Ascending aorta (tissue), 2 donors: ENCODE measurements at regions not wholly inside any gene's neighbourhood (a gene's known extent, or its start where the extent isn't known, plus 50 kb on each side); places are given as distances from the start of the nearest gene placed in this dataset.

Source experiments
- DNase-seq, 2 donors: peaks; one replicate each; pipeline ENCODE4 v3.0.0-alpha.2; 2019; ENCODE audit warnings: low spot score in 2 of 2
- H3K27ac ChIP-seq, 2 donors: fragments of 200-600 bp; sonication (generic); one replicate each; pipeline ENCODE4 v1.5.1; 2016 to 2017; ENCODE audit warnings: mild to moderate bottlenecking in 1 of 2
- H3K27me3 ChIP-seq: fragments of 200-600 bp; sonication (generic); one replicate; pipeline ENCODE4 v1.5.1; 2017
- H3K36me3 ChIP-seq, 2 donors: fragments of 200-600 bp; sonication (generic); one replicate each; pipeline ENCODE4 v1.5.1; 2016
- H3K4me1 ChIP-seq, 2 donors: fragments of 200-600 bp; sonication (generic); one replicate each; pipeline ENCODE4 v1.5.1; 2016 to 2017; ENCODE audit warnings: mild to moderate bottlenecking in 1 of 2
- H3K4me3 ChIP-seq, 2 donors: fragments of 200-600 bp; sonication (generic); one replicate each; pipeline ENCODE4 v1.5.1; 2016 to 2017; ENCODE audit warnings: mild to moderate bottlenecking in 1 of 2
- H3K9me3 ChIP-seq, 2 donors: fragments of 200-600 bp; sonication (generic); one replicate each; pipeline ENCODE4 v1.5.1; 2016
- intact Hi-C: fragments of 100-400 bp; cut with DNase I; formaldehyde crosslinking; loops from one replicate; pipeline ENCODE4 v1.15.1; 2023
- TF ChIP-seq, protein P1 (sequence below), 3 experiments: fragments of 200-600 bp in 2 of 3; fragments of 450-650 bp in 1 of 3; sonication (generic) in 2 of 3; IDR thresholded peaks; one replicate each; pipeline ENCODE4 v1.5.1; 2016 to 2019; ENCODE audit warnings: antibody characterized with exemption in 3 of 3, mild to moderate bottlenecking in 1 of 3, moderate library complexity in 1 of 3

GRCh38 chr1:55588309-55588708 is 373.1 kb upstream of the USP24 start:
- H3K27ac ChIP-seq, result peak overlapping the region; percentile 86 to 88
- no peak for DNase-seq
- H3K4me1 ChIP-seq, result peaks cover 16 to 40% of the 10 kb centered on the region in 2 donors
- no peaks in the 10 kb centered on the region for H3K9me3 ChIP-seq
- H3K27me3 ChIP-seq, result no peaks in the 10 kb centered on the region
- no peaks in the 10 kb centered on the region for H3K36me3 ChIP-seq
- TF ChIP-seq, protein P1, sequence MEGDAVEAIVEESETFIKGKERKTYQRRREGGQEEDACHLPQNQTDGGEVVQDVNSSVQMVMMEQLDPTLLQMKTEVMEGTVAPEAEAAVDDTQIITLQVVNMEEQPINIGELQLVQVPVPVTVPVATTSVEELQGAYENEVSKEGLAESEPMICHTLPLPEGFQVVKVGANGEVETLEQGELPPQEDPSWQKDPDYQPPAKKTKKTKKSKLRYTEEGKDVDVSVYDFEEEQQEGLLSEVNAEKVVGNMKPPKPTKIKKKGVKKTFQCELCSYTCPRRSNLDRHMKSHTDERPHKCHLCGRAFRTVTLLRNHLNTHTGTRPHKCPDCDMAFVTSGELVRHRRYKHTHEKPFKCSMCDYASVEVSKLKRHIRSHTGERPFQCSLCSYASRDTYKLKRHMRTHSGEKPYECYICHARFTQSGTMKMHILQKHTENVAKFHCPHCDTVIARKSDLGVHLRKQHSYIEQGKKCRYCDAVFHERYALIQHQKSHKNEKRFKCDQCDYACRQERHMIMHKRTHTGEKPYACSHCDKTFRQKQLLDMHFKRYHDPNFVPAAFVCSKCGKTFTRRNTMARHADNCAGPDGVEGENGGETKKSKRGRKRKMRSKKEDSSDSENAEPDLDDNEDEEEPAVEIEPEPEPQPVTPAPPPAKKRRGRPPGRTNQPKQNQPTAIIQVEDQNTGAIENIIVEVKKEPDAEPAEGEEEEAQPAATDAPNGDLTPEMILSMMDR (IDR thresholded peaks at IDR 0.05), result no peak
- intact Hi-C loops, result loop anchor here (2.0 to 10.0 kb wide), 5 partner anchors 46 to 986 kb away; partner anchors contain the start of gene PLPP3
- no peak overlapping the region for H3K4me3 ChIP-seq

DNA sequence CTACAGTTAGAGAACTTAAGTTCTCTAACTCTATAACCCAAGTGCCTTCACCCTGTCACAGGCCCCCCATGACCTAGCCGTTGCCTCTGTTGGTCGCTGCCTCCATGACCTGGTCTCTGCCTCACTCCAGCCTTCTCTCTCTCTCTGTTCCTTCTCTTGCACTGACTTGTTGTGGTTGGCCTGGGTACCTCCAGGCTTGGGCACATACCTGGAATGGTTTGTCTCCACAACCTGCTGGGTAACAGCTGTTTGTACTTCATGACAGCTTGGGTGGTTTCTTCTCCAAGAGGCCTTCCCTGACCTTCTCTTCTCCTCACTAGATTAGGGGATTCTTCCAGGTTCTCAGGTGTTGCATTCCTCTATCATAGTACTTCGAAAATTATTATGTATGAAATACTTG is 371.6 kb upstream of the USP24 start:
- Histone ChIP-seq H3K27ac (peak overlapping the region; percentile 35 to 58), H3K9me3 (no peaks in the 10 kb centered on the region), H3K4me3 (no peak overlapping the region), H3K36me3 (no peaks in the 10 kb centered on the region), H3K27me3 (no peaks in the 10 kb centered on the region), H3K4me1 (peaks cover 10 to 40% of the 10 kb centered on the region in 2 donors)
- intact Hi-C loops, result loop anchor here (5.0 to 10.0 kb wide), 4 partner anchors 131 to 988 kb away; partner anchors contain the start of gene PLPP3
- TF ChIP-seq, protein P1 (IDR thresholded peaks at IDR 0.05), result no peak
- no peak for DNase-seq

GRCh38 chr1:55585402-55585792 is 370.2 kb upstream of the USP24 start:
- no peak for DNase-seq
- Histone ChIP-seq H3K9me3 (no peaks in the 10 kb centered on the region), H3K36me3 (no peaks in the 10 kb centered on the region), H3K4me3 (no peak overlapping the region), H3K4me1 (peaks cover 11 to 42% of the 10 kb centered on the region in 2 donors), H3K27ac (peak overlapping the region; percentile 27 to 28), H3K27me3 (no peaks in the 10 kb centered on the region)
- intact Hi-C loops, result loop anchor here (5.0 to 10.0 kb wide), 4 partner anchors 132 to 989 kb away; partner anchors contain the start of gene PLPP3
- TF ChIP-seq, protein P1 (IDR thresholded peaks at IDR 0.05), result no peak

DNA sequence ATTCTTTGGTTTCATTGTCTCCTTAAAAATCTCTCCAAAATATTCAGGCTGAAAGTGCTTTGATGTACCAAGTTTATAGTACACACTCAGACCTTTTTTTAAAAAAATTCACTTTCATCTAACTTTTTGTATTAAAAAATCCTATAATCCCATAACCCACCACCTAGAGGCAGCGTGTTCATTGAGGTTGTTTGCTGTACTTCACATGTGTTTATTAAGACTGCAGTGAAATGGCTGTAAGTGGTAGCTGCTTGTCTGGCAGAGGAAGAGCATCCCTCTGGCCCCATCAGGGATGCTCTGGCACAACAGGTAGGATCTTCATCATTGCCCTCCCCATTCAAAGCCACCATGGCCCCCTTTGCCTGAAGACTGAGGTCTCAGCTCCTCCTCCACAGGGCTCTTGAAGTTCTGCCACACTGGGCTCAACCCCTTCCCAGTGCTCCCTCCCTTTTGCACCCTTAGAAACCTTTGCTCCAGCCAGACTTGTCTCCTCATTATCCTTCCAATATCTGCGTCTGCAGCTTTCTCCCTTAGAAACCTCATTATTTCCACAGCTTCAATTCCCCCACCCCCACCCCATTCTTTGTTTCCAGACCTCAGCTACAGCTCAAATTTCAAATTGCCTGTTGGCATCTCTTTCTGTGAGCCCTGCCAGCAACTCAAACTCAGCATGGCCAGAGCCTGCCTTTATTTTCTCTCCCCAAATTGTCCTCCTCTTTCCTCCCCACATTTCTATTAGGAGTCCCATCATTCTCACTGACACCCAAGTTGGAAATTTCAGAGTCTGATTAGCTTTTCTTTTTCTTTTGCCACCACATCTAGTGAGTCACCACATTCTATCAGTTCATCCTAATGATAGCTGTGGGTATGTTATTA is 369.6 kb upstream of the USP24 start:
- Histone ChIP-seq H3K9me3 (no peaks in the 10 kb centered on the region), H3K36me3 (no peaks in the 10 kb centered on the region), H3K27ac (peak overlapping the region; percentile 27 to 28), H3K27me3 (no peaks in the 10 kb centered on the region), H3K4me3 (no peak overlapping the region), H3K4me1 (peaks cover 11 to 40% of the 10 kb centered on the region in 2 donors)
- intact Hi-C loops, result loop anchor here (5.0 to 10.0 kb wide), 5 partner anchors 133 to 990 kb away; partner anchors contain the start of gene PLPP3
- TF ChIP-seq, protein P1 (IDR thresholded peaks at IDR 0.05), result no peak
- no peak for DNase-seq

GRCh38 chr1:55582084-55582483 is 366.9 kb upstream of the USP24 start:
- intact Hi-C loops, result loop anchor here (5.0 to 10.0 kb wide), 2 partner anchors 135 to 993 kb away; partner anchors contain the start of gene PLPP3
- TF ChIP-seq, protein P1 (IDR thresholded peaks at IDR 0.05), result no peak
- Histone ChIP-seq H3K36me3 (no peaks in the 10 kb centered on the region), H3K4me3 (no peak overlapping the region), H3K27ac (peak overlapping the region in 1 of 2 donors; percentile 55), H3K4me1 (peaks cover 11 to 25% of the 10 kb centered on the region in 2 donors), H3K9me3 (no peaks in the 10 kb centered on the region), H3K27me3 (no peaks in the 10 kb centered on the region)
- DNase-seq, result no peak
